DND-41 (cell line): ENCODE measurements at regions not wholly inside any gene's neighbourhood (a gene's known extent, or its start where the extent isn't known, plus 50 kb on each side); places are given as distances from the start of the nearest gene placed in this dataset.

ENCODE experiments used
- ATAC-seq: fragments of 200-7000 bp; cut with Tn5 transposase; 3 replicates; pipeline ENCODE4 v1.9.1; 2021; ENCODE audit warnings: low read depth; ENCODE audit not compliant: insufficient read depth
- DNase-seq: peaks from one replicate; pipeline ENCODE4 v3.0.0-alpha.2; 2020
- H2AFZ ChIP-seq: 2 replicates; pipeline ENCODE4 v1.6.0; 2012; ENCODE audit warnings: low read depth, low read length
- H3K27ac ChIP-seq: 2 replicates; pipeline ENCODE4 v1.5.1; 2012; ENCODE audit warnings: low read length, inconsistent platforms
- H3K27me3 ChIP-seq: fragments of 200-600 bp; sonication (generic); 2 replicates; pipeline ENCODE4 v1.6.0; 2012; ENCODE audit warnings: low read length, mild to moderate bottlenecking, inconsistent platforms; ENCODE audit not compliant: insufficient read depth, poor library complexity
- H3K36me3 ChIP-seq: 2 replicates; pipeline ENCODE4 v1.5.1; 2012; ENCODE audit warnings: low read length, inconsistent platforms; ENCODE audit not compliant: insufficient read depth
- H3K4me1 ChIP-seq: 2 replicates; pipeline ENCODE4 v1.5.1; 2012; ENCODE audit warnings: mild to moderate bottlenecking, low read length; ENCODE audit not compliant: insufficient read depth
- H3K4me2 ChIP-seq: 2 replicates; pipeline ENCODE4 v1.6.0; 2012; ENCODE audit warnings: mild to moderate bottlenecking, moderate library complexity, low read length, inconsistent platforms; ENCODE audit not compliant: insufficient read depth
- H3K4me3 ChIP-seq, 2 experiments: fragments of 200-600 bp in 1 of 2; shearing (Covaris generic) in 1 of 2; 2 replicates each; pipeline ENCODE4 v1.5.1; 2012 to 2016; ENCODE audit warnings: inconsistent platforms in 2 of 2, low read length in 2 of 2, mild to moderate bottlenecking in 2 of 2, low read depth in 1 of 2, moderate library complexity in 1 of 2
- H3K79me2 ChIP-seq: 2 replicates; pipeline ENCODE4 v1.6.0; 2012; ENCODE audit warnings: low read length, inconsistent platforms; ENCODE audit not compliant: insufficient read depth
- H3K9ac ChIP-seq: 2 replicates; pipeline ENCODE4 v1.6.0; 2012; ENCODE audit warnings: low read depth, mild to moderate bottlenecking, inconsistent platforms, low read length, moderate library complexity
- H3K9me3 ChIP-seq: 2 replicates; pipeline ENCODE4 v1.5.1; 2012; ENCODE audit warnings: low read length, moderate library complexity, mild to moderate bottlenecking, inconsistent platforms; ENCODE audit not compliant: insufficient read depth, severe bottlenecking
- H4K20me1 ChIP-seq: 2 replicates; pipeline ENCODE4 v1.6.0; 2012; ENCODE audit warnings: low read length; ENCODE audit not compliant: insufficient read depth
- EZH2 ChIP-seq: IDR thresholded peaks from 3 replicates; pipeline ENCODE4 v1.6.1; 2012; ENCODE audit warnings: borderline replicate concordance, low read depth, mild to moderate bottlenecking, moderate library complexity, low read length, inconsistent platforms; ENCODE audit not compliant: severe bottlenecking
- TF ChIP-seq, protein P1 (sequence below): IDR thresholded peaks from 2 replicates; pipeline ENCODE4 v1.5.1; 2012; ENCODE audit warnings: borderline replicate concordance, low read length, moderate library complexity, mild to moderate bottlenecking; ENCODE audit not compliant: poor library complexity, severe bottlenecking; ENCODE audit errors: extremely low read depth

- H3K4me3 ChIP-seq: no peak overlapping the region
- no peaks in the 10 kb centered on the region for H3K4me1 ChIP-seq
- no peak overlapping the region for H3K9ac ChIP-seq
- H3K9me3 ChIP-seq: no peaks in the 10 kb centered on the region
- no peaks in the 10 kb centered on the region for H3K27me3 ChIP-seq
- H3K79me2 ChIP-seq: no peaks in the 10 kb centered on the region
- TF ChIP-seq EZH2: no peak
- TF ChIP-seq, protein P1, sequence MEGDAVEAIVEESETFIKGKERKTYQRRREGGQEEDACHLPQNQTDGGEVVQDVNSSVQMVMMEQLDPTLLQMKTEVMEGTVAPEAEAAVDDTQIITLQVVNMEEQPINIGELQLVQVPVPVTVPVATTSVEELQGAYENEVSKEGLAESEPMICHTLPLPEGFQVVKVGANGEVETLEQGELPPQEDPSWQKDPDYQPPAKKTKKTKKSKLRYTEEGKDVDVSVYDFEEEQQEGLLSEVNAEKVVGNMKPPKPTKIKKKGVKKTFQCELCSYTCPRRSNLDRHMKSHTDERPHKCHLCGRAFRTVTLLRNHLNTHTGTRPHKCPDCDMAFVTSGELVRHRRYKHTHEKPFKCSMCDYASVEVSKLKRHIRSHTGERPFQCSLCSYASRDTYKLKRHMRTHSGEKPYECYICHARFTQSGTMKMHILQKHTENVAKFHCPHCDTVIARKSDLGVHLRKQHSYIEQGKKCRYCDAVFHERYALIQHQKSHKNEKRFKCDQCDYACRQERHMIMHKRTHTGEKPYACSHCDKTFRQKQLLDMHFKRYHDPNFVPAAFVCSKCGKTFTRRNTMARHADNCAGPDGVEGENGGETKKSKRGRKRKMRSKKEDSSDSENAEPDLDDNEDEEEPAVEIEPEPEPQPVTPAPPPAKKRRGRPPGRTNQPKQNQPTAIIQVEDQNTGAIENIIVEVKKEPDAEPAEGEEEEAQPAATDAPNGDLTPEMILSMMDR: no peak
- no peaks in the 10 kb centered on the region for H4K20me1 ChIP-seq
- no peak for ATAC-seq
- H3K4me2 ChIP-seq: no peak overlapping the region
- H3K36me3 ChIP-seq: no peaks in the 10 kb centered on the region
- H3K27ac ChIP-seq: no peak overlapping the region
- DNase-seq: no peak
- H2AFZ ChIP-seq: no peak overlapping the region
These were observed 1082.7 kb downstream of the NLGN4X start for GRCh38 chrX:5145957-5146356.

GRCh38 chrX:5142644-5143043, 1086.0 kb downstream of the NLGN4X start:
- Histone ChIP-seq H4K20me1 (no peaks in the 10 kb centered on the region), H3K36me3 (no peaks in the 10 kb centered on the region), H3K79me2 (no peaks in the 10 kb centered on the region), H3K4me2 (no peak overlapping the region), H3K4me3 (no peak overlapping the region), H3K9me3 (no peaks in the 10 kb centered on the region), H3K27me3 (no peaks in the 10 kb centered on the region), H2AFZ (no peak overlapping the region), H3K27ac (no peak overlapping the region), H3K4me1 (no peaks in the 10 kb centered on the region), H3K9ac (no peak overlapping the region)
- DNase-seq: no peak
- ATAC-seq: no peak
- TF ChIP-seq, protein P1: no peak
- no peak for TF ChIP-seq EZH2

DNA sequence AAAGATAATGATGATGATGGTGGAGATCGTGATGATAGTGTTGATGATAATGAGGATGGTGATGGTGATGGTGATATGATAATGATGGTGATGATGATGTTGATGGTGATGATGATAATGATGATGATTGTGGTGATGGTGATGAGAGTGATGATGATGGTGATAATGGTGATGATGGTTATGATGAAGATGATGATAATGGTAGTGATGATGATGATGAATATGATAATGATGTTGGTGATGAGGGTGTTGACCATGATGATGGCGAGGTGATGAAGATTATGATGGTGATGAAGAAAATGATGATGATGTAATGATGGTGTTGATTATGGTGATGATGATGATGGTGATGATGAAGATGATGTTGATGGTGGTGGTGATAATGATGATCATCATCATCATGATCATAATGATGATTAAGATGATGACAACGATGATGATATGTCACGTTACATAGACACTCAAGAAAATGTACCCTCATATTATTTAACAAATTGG, 1106.4 kb downstream of the NLGN4X start:
- Histone ChIP-seq H3K4me1 (no peaks in the 10 kb centered on the region), H4K20me1 (no peaks in the 10 kb centered on the region), H3K79me2 (no peaks in the 10 kb centered on the region), H2AFZ (no peak overlapping the region), H3K27ac (no peak overlapping the region), H3K4me2 (no peak overlapping the region), H3K27me3 (no peaks in the 10 kb centered on the region), H3K9me3 (no peaks in the 10 kb centered on the region), H3K36me3 (no peaks in the 10 kb centered on the region), H3K9ac (no peak overlapping the region), H3K4me3 (no peak overlapping the region)
- DNase-seq (no peak), ATAC-seq (no peak)
- TF ChIP-seq EZH2: no peak
- TF ChIP-seq, protein P1: no peak

DNA sequence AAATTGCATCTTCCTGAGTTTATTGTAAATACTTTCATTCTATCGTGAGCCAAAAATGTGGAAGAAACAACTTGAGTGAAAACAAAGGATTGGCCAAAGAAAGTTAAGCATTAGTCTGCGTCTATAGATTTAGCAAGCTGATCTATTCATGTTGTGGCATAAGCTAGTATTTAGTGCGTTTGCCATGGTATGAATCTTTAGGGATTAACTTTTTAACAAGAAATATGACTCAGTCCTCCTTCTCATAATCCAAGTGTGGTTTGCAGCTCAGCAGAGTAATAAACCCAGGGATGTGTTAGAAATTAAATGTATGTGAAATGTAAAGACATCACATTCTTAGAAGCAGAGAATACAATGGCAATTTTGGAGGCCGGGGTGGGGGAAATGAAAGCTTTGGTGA, 1110.9 kb downstream of the NLGN4X start:
- no peaks in the 10 kb centered on the region for H3K79me2 ChIP-seq
- no peak overlapping the region for H3K4me2 ChIP-seq
- H2AFZ ChIP-seq: no peak overlapping the region
- TF ChIP-seq, protein P1: no peak
- TF ChIP-seq EZH2: no peak
- no peaks in the 10 kb centered on the region for H4K20me1 ChIP-seq
- no peaks in the 10 kb centered on the region for H3K4me1 ChIP-seq
- no peaks in the 10 kb centered on the region for H3K36me3 ChIP-seq
- no peaks in the 10 kb centered on the region for H3K27me3 ChIP-seq
- DNase-seq: no peak
- H3K9ac ChIP-seq: no peak overlapping the region
- no peaks in the 10 kb centered on the region for H3K9me3 ChIP-seq
- H3K27ac ChIP-seq: no peak overlapping the region
- no peak for ATAC-seq
- H3K4me3 ChIP-seq: no peak overlapping the region
